SKM-1 (cell line): ENCODE measurements at regions not wholly inside any gene's neighbourhood (a gene's known extent, or its start where the extent isn't known, plus 50 kb on each side); places are given as distances from the start of the nearest gene placed in this dataset.
"Not testable (repeated sequence)": the region's sequence is repeated elsewhere in the genome, so short reads cannot be mapped to it uniquely, and the experiment has no call there.

Source experiments
- DNase-seq: peaks from one replicate; lab custom pipeline; 2025; ENCODE audit not compliant: unreplicated experiment; lab: John Stamatoyannopoulos, UW

GRCh38 chr20:11162026-11162775 is 488.4 kb upstream of the JAG1 start:
- no peak for DNase-seq

DNA sequence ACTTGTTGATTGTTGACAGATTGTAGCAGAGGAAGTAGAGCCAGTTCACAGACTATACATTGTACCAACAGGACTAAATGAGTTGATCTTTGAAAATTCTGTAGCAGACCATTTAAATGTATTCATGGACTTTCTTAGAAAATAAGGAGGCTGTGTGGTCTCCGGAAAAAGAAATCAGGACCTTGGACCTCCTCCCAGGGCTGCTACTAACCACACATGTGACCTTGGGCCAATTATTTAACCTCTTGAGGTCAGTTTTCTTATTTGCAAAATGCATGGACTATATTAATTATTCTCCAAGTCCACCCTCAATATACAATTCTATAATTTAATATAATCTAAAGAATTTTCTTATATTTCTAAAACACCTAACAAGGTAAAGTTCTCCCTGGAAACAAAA is 492.0 kb upstream of the JAG1 start:
- no peak for DNase-seq

- no peak for DNase-seq
Measured at GRCh38 chr20:11166712-11167111, 492.9 kb upstream of the JAG1 start.

GRCh38 chr20:11168026-11168425 is 494.2 kb upstream of the JAG1 start:
- no peak for DNase-seq

DNA sequence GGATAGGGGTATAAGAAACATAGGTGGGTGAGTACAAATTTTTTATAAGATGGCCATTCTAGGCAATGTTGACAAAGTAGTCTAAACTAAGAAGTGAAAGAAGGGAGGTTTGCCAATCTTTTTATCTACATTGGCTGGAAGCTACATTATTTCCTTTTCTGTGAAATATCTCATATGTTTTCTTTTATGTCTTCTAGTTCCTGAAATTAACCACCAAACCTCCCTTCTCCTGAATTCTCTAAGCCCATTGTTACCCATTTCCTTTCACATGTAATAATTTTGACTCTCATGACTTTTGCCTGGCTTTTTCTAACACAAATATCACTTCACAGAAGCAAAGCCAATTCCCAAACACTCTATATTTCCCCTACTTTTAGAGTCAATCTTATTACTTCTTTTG is 496.2 kb upstream of the JAG1 start:
- DNase-seq = no peak

- DNase-seq = no peak
Measured at GRCh38 chr20:11170565-11170964, 496.8 kb upstream of the JAG1 start.

DNA sequence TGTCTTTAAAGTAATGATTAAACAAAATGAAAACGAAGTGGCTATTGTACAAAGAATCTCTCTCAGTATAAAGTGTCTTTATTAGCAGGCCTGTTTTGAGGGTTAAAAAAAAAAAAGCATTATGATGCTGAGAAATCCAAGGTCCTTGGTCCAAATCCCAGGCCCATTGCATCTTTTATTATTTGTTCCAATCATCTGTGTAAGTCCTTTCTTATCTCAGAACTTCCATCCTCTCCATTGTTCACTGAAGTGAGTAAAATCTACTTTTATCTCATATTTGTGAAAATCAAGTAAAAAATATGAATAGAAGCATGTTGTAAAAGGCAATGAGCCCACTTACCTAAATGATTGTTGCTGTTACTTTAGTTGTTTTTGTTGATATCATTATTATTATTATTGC is 499.1 kb upstream of the JAG1 start:
- DNase-seq = no peak

- no peak for DNase-seq
Measured at GRCh38 chr20:11173916-11174315, 500.1 kb upstream of the JAG1 start.

GRCh38 chr20:11174861-11175260 is 501.1 kb upstream of the JAG1 start:
- DNase-seq = no peak

DNA sequence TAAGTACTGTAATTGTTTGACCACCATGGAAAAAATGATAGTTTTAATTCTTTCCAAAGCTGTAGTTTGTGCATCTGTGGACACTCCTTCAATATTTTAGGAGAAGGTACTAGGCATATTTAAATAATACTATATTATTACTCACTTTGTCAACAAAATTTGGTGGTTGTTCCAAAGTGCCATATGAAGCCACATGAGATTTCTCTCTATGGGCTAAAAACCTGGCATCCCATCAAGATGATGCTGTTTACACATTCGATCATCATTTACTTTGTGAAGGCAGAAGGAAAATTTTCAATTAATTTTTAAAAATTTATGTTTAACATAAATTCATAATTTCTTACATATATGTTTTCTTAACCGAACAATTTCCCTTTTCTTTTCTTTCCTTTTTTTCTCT is 502.6 kb upstream of the JAG1 start:
- DNase-seq = no peak

- DNase-seq = no peak
Measured at GRCh38 chr20:11178946-11179654, 505.3 kb upstream of the JAG1 start.

DNA sequence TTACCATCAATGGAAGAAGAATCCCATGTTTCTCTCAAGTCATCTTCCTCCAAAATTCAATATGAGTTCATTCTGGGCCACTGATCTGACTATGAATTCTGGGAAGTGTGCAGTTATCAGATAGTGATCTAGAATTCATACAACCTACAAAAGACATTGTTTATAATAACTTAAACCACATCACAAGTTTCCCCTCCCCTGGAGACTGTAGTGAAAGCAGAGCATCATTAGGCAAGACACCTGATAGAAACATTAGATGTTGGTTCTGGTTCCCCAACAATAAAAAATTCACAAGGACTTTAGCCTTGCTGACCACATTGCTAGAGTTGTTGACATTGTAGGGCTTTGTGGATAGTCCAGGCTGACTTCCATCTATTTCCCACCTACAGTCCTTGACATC is 506.4 kb upstream of the JAG1 start:
- DNase-seq = no peak

GRCh38 chr20:11181129-11181528 is 507.3 kb upstream of the JAG1 start:
- DNase-seq = not testable (repeated sequence)

- DNase-seq = no peak
Measured at GRCh38 chr20:11181966-11182365, 508.2 kb upstream of the JAG1 start.

DNA sequence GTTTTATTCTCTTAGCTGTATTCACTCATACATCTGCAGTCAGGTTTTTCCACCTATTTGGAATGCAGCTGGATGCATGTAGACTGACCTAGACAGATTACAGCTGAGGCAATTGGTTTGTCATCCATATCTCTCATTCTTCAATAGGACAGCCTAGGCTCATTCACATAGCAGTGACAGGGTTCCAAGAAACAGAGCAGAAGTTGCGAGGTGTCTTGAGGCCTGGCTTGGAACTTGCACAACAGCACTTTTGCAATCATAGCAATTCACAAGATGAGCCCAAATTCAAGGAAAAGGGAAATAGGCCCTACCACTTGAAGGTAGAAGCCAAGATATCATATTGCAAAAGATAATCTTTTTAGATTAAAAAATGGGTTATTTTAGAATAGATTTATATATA is 508.9 kb upstream of the JAG1 start:
- DNase-seq = peak; percentile 9

DNA sequence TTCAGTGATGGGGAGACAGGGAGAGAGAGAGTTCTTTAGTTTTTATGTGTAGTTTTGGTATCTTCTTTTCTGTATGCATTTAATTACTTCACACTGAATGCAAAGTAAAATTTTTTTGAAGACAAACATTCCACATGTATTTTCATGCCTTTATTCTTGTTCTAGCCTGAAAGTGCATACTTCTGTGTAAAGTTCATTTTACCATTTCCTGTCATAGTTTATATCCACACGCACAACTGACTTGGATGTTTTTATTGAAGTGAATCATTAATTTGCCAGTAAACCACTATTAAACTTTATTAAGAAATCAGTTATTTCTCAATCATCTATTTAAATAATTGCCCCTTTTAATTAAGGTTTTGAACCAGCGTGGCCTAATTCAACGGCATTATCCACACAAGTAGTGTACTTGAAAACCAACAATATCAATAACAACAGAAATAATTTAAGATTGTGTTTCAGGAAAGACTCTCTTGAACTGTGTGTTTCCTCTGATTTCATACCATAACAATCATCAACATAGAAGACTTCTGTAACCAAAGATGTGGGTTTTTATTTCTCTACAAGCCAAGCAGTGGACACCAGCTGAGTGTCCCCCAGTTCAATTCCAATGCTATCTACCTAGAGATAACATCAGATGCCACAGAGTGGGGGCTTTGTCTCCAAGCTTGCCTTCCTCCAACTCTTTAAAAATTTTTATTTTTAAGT is 512.7 kb upstream of the JAG1 start:
- DNase-seq = no peak

DNA sequence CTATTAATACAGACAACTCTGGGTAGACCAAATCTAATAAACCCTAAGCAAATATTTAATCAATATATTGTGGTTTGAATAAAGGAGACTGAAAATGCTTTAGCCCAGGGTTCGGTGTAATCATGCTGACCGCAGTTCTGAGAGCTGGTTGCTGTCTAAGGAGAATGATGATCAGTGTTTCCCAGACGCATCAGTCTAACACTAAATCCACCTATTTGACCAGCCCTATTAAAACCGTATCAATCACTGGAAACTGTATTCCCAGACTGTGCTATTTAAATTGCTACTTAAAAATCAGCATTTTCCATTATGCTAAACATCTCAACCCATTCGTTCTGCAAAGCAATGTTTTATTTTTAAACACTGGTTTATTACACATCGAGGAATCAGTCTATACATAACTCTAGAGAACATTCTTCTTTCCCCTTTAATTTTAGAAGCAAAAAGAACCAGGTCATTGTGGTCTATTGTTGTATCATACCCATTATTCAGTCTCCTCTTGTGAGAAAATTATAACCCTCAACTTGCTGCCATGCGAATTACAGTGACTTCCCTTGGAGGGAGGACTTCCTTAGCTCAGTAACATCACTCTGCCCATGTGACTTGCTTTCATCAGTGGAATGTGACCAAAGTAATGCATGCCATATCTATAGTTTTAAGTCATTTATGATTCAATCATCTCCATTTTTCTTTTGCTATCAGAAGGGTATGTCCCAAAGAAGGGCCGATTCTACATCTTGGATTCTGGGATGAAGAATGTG is 515.2 kb upstream of the JAG1 start:
- no peak for DNase-seq

GRCh38 chr20:11190741-11191140 is 516.9 kb upstream of the JAG1 start:
- DNase-seq = no peak

GRCh38 chr20:11192106-11192505 is 518.3 kb upstream of the JAG1 start:
- DNase-seq = no peak

DNA sequence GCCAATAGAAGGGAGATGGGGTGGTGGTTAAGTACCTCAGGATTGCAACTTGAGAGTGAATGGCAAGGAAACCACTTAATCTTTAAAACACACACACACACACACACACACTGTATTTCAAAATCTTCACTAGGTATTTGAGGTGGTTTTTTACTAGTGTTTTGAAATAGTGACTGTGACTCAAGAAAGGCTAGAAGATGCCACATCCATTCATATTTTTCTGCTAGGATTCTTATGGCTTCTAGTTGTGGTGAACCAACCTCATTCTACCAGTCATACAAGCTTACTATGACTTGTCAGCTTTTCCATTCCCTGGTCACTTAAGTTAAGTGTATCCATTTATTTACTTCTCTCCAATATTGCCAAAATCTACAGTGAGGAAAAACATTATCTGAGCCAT is 519.4 kb upstream of the JAG1 start:
- no peak for DNase-seq

DNA sequence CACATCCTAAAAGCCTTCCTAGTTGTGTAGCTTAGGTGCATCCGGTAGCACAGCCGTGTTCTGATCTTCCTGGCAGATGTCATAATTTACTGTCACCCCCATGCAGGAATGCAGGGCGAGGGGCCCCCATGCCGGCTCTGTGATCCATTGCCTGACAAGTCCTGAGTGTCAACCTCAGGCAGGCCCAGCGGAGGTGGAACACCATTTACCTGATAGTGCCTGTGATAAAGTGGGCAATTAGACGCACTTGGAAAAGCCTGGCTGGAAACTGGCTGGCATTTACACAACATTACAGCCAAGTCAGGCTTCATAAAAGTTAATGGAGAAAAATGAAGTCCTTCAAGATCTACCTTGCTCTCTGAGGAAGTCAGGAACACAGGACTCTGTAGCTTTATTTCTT is 521.4 kb upstream of the JAG1 start:
- DNase-seq = no peak
